Cerebellar cortex (tissue), 1 donor: ENCODE measurements at regions not wholly inside any gene's neighbourhood (a gene's known extent, or its start where the extent isn't known, plus 50 kb on each side); places are given as distances from the start of the nearest gene placed in this dataset.
"Not testable (repeated sequence)": the region's sequence is repeated elsewhere in the genome, so short reads cannot be mapped to it uniquely, and the experiment has no call there.

Source experiments
- DNase-seq: peaks from one replicate; pipeline ENCODE4 v3.0.0-alpha.2; 2015; ENCODE audit warnings: low spot score

DNA sequence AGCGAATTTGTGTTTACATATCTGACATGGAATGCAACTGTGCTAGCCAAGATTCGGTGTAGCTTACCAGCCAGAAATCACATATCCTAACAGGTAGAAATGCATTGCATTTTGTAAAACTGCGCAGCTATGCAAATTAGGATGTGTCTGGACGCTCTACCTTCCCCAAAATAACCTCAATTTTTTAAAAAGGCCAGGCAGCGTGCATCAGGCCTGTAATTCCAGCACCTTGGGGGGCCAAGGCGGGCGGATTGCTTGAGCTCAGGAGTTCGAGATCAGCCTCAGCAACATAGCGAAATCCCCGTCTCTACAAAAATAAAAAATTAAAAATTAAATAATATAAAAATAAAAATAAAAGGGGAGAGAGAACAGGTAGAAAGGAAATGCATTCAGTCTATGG is 305.0 kb downstream of the TYW1 start:
- DNase-seq: no peak

DNA sequence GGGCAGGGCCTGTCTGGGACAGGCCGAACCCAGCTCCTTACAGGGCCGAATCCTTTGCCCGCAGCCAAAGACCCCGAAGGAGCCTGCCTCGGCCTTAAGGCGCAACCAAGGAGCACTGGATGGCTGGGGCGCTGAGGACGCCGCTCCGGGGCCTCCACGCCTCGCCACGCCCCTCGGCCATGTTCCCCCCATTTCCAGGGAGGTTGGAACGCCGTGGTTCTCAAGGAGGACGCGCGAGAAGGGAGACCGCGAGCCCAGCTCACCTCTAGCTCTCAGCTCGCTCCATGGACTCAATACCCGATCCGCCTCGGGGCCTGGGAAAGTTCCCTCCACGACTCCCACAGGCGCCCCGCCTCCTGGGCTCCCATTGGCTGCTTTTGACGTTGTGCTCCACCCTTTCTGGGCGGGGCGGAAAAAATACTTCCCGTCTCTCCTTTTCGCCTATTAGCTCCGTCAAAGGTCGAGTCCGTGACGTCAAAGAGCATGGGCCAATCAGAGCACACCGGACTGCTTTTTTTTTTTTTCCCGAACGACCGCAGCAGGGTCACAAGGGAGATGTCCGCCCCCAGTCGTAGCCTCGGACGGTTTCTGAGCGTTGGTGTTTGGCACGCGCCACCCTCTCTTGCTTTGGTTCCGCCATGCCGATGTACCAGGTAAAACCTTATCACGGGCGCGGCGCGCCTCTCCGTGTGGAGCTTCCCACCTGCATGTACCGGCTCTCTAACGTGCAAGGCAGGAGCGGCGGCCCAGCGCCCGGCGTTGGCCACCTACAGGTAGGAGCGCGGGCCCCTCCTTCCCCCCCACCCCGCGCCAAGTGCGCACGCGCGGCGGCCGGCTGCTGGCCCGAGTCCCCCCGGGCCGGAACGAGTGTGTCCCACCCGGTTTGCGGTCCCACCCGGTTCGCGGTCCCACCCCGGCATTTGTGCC is 305.7 kb downstream of the TYW1 start:
- DNase-seq: peak; percentile 100

DNA sequence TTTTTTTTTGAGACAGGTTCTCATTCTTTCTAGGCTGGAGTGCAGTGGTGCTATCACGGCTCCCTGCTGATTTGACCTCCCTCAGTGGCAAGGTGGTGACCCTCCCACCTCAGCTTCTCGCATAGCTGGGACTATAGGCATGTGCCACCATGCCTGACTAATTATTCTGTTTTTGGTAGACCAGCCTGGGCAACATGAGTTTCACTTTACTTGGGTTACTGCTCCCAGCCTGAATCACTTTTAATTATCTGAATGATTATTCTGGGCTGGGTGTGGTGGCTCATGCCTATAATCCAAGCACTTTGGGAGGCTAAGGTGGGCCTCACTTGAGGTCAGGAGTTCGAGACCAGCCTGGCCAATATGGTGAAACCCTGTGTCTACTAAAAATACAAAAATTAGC is 308.2 kb downstream of the TYW1 start:
- not testable (repeated sequence) for DNase-seq

DNA sequence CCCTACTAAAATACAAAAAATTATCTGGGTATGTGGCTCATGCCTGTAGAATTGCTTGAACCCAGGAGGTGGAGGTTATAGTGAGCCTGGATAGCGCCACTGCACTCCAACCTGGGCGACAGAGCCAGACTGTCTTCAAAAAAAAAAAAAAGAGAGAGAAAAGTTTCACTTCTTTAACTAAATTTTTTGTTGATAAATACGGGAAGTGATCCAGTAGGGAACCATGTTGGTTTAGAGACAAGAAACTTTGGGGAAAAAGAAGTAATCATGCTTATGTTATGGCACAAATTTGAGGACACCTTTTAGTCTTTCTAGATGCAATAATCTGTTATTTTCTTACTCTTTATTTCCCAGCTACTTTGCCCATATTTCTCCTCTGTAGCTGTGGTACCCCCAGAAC is 309.7 kb downstream of the TYW1 start:
- no peak for DNase-seq

DNA sequence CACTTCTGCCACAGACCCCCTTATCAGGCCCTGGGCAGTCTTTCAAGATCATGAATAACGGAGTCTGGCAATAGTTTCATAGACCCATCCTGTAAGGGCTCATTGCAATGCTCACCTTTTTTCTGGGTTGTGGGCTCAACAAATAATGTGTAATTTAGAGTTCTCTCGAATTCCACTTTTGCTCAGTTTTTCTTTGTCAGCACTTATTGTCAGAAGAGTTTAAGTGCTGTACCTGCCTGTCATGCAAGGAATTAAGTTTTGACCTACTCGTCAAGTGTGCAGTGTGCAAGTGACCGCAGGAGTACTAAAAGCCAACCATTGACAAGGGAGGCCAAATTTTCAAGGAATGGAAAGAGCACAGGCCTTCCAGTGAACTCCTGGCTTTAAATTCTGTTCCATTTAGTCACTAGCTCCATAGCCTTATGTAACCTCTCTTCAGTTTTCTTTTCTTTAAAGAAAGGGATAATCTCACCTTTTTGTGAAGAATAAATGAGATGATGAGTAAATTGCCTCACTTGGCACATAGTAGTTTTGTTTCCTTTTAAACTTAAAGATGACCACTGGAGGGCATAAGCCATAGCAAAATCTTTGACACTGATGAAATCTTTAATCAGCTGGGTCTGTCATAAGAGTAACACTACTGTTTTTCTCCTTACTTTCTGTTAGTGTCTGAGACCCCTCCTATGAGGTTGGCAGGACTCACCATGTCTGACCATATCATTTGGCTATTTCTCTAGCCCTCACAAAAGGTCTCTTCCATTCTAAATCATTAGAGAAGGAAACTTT is 313.3 kb downstream of the TYW1 start:
- no peak for DNase-seq

DNA sequence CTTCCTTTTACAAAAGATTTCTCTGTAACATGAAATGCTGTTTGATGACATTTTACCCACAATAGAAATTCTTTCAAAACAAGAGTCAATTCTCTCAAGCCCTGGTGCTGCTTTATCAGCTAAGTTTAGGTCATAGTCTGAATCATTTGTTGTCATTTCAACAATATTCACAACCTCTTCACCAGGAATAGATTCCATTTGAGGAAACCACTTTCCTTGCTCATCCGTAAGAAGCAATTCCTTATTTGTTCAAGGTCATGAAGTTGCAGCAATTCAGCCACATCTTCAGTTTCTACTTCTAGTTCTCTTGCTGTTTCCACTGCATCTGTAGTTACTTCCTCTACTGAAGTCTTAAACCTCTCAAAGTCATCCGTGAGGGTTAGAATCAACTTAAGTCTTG is 315.3 kb downstream of the TYW1 start:
- no peak for DNase-seq

DNA sequence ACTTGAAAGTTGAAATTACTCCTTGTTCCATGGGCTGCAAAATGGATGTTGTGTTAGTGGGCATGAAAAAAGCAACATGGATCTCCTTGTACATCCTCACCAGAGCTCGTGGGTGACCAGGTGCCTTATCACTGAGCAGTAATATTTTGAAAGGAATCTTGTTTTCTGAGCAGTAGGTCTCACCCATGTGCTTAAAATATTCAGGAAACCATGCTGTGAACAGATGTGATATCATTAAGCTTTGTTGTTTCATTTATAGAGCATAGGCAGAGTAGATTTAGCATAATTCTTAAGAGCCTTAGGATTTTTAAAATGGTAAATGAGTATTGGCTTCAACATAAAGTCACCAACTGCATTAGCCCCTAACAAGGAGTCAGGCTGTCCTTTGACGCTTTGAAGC is 316.6 kb downstream of the TYW1 start:
- no peak for DNase-seq

DNA sequence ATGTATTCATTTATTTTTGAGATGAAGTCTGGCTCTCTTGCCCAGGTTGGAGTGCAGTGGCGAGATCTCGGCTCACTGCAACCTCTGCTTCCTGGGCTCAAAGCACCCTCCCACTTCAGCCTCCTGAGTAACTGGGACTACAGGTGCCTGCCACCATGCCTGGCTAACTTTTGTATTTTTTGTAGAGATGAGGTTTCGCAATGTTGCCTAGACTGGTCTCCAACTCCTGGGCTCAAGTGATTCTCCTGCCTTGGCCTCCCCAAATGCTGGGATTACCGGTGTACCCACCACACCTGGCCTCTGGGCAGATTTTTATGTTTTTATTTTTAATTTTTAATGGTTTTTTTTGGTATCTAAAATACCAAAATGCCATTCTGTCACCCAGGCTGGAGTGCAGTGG is 320.3 kb downstream of the TYW1 start:
- not testable (repeated sequence) for DNase-seq

DNA sequence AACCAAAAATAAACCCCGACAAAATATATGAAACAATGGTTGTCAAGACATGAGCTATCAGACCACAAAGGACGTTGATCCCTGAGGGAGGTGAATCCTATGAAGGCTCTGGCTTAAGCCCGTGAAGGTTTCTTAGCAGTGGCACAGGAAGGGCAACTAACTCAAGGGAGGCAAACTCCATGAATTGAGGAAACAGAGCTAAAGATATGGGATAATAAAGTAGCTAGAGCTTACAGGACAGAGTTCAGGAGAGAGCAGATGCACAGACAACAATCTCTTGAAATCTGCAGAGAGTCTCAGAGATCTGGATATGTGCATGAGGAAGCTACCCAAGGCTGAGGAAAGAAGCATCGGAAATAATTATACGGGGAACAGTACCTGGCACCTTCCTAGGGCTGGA is 331.6 kb downstream of the TYW1 start:
- not testable (repeated sequence) for DNase-seq

DNA sequence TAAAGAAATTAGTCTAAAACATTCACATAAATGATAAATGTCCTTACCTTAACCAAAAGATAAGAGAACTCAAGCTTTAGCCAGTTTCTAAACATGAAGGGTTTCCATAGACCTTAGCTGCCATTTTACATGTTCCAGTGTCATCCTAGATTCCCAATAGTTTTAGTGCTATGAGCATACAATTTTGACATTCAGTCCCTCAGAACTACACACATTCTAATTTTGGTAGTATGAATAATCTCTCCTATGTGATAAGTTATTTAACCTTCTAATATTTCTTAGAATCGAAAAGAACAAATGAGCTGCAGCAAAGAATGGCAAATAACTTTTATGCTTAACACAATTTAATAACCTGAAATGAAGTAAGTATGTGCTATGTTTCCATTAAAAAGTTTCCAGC is 338.5 kb downstream of the TYW1 start:
- not testable (repeated sequence) for DNase-seq

DNA sequence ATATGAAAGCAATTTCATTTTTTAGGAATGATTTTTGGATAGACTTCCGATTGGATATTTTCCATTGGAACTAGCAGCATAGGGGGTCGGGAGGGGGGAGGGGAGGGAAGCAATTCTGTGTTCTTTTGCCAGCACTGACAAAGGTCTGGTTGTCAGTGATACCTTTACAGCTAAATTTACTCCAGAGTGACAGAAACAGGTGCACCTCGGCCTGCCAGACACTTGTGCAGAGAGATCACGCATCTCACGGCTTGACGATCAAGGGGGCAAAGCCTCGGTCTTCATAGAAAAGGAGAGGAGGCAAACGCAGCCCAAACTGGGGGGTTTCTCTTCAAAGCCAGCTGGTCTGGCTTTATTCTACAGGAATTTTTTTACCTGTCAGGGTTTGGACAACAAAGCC is 339.0 kb downstream of the TYW1 start:
- not testable (repeated sequence) for DNase-seq

DNA sequence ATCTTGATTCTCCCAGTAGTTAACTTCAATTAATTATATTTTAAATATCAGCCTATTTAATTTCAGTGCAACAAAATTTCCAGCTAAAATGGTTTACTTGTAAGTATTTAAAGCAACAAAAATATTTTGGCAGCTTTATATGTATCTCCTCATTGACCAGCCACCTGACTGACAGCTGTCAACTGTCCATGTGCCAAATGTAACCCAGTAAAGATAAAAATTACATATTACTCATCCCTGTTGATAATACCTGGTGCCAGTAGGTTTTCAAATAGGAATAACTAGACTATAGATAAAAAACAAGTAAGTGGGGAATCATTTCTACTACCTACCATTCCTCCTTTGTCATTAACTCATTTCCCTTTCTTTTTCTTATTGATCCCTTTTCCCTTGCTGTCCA is 341.9 kb downstream of the TYW1 start:
- DNase-seq: not testable (repeated sequence)

DNA sequence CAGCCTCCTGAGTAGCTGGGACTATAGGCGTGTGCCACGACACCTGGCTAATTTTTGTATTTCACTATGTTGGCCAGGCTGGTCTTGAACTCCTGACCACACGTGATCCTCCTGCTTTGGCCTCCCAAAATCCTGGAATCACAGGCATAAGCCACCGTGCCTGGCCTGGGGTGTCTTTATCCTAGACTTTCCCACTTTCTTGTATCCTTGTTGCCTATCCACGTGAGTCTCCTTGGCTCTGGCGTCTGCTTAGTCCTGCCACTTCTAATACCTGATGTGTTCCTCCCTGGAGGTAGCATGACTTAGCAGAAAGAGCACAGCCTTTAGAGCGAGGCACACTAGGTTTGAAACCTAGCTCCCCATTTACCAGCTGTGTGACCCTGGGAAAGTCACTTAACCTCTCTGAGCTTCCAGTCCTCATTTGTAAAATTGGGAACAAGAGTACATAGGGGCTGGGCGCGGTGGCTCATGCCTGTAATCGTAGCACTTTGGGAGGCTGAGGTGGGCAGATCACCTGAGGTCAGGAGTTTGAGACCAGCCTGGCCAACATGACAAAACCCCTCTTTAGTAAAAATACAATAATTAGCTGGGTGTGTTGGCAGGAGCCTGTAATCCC is 344.6 kb downstream of the TYW1 start:
- no peak for DNase-seq

DNA sequence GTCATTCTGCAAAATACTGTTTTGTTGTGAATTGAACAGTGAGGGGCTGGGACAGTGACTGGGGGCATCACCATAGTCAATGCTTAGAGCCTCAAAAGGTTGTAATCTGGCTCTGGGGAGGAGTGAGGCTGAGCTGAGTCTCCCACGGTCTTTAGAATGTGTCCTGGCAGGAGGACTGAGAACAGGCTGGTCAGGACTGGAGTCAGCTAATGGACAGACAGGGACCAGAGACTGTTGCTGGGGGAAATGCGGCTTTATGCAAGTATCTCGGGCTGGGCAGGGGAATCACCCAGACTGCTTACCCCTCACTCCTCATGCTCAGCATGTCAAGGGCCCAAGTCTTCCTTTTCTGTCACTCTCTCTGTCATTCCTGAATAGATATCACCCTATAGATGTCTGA is 346.5 kb downstream of the TYW1 start:
- no peak for DNase-seq

DNA sequence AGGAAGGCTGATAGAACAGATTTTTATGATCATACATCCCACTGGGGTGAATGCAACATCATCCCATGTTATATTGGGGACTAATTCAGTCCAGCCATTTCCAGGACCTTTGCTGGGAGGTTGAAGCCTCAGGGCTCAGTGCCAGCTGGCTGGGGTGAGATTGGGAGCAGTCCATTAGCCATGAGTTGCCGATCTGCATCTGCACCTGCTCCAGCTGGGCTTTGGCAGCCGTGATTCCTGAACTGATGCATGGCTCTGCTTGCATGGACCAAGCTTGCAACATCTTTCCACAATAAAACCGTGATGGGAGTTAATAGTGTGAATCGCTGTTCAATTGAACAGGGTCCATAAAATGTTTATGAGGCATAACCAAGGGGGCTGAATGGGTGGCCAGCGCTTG is 346.9 kb downstream of the TYW1 start:
- DNase-seq: peak; percentile 13

DNA sequence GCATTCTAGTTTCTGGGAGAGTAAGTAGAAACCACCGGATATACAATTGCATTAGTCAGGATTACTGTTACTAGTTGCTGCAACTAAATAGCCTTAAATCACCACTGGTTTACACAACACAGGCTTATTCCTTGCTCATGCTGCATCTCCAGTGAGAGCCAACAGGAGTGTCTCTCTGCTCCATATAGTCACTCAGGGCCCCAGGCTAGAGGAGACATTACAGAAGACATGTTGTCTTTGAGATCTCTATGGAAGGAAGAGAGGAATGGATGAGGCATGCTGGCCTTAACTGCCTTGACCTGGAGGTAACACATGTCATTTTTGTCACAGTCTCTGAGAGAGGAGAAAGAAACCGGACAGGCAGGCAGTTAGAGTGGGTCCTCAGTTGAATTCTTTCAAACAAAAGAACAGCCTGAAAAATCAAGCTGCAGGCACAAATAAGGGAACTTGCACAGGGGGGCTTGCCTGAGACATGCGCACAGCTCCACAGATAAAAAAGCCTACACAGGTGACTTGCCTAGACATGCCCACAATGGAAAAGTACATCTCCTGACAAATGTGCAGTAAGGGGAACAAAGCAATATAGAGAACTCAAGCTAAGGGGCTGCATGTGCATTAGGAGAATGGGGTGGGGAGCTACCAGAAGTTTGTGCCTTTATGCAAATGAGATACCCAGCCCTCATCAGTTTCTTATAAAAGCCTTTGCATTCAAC is 348.0 kb downstream of the TYW1 start:
- DNase-seq: no peak

DNA sequence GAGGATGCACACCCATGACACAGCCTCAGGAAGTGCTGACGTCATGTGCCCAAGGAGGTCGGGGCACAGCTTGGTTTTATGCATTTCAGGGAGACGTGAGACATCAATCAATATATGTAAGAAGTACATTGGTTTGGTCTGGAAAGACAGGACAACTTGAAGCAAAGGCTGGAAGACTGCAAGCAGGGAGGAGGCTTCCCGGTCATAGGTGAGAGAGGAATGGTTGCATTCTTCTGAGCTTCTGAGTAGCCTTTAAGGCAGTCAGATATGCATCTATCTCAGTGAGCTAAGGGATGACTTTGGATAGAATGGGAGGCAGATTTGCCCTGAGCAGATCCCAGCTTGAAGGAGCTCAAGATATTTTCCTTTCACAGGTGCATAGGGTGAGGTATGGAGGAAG is 349.5 kb downstream of the TYW1 start:
- DNase-seq: no peak

DNA sequence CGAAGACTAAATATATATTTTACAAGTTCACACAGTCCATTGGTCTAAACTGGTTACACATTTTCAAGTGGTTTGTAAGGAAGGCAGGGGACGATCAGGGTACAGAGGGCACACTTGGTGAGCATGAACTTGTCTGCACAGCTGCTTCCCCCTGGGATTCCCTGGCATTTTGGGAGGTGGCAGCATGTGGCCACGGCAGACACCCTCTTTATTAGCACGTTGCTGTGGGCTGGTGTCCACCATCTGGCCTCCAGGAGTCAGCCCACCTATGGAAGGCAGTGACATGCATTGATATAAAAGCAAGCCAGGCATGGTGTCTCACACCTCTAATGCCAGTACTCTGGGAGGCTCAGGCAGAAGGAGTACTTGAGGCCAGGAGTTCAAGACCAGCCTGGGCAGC is 350.2 kb downstream of the TYW1 start:
- DNase-seq: no peak

DNA sequence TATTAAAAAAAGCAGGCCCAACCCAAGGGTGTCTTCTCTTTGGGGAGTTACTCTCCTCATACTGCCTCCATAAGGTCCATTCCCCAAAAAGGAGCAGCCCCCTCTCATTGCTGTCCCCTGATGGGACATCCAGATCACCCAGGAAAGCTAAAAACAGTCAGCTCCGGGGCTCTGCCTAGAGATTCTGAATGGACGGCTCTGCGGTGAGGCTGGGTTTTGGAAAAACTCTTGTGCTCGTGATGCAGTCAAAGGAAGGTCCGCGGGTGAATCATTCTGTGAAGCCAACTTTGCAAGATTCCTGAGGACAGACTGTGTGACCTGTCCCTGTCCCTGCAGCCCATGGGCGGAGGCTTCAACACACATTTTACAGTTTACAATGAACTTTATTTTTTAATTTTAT is 351.5 kb downstream of the TYW1 start:
- DNase-seq: no peak

DNA sequence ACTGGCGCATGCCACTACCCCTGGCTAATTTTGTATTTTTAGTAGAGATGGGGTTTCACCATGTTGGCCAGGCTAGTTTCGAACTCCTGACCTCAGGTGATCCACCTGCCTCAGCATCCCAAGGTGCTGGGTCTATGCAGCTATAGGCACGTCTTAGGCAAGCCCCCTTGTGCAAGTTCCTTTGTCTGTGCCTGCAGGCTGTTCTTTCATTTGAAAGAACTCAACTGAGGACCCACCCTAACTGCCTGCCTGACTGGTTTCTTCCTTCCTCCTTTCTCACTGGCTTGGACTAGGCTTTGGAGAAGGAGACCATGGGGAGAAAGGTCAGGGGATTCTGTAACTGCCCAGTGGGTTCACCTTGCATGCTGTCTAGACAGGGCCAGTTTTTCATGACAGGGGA is 361.0 kb downstream of the TYW1 start:
- not testable (repeated sequence) for DNase-seq

DNA sequence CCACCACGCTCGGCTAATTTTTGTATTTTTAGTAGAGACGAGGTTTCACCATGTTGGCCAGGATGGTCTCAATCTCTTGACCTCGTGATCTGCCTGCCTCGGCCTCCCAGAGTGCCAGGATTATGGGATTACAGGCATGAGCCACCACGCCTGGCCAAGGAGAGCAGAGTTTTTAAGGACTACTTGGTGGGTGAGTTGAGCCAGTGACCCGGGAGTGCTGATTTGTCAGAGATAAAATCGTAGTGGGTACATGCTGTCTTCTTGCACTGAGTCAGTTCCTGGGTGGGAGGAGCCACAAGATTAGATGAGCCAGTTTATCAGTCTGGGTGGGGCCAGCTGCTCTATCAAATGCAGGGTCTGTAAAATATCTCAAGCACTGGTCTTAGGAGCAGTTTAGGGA is 361.7 kb downstream of the TYW1 start:
- DNase-seq: not testable (repeated sequence)

DNA sequence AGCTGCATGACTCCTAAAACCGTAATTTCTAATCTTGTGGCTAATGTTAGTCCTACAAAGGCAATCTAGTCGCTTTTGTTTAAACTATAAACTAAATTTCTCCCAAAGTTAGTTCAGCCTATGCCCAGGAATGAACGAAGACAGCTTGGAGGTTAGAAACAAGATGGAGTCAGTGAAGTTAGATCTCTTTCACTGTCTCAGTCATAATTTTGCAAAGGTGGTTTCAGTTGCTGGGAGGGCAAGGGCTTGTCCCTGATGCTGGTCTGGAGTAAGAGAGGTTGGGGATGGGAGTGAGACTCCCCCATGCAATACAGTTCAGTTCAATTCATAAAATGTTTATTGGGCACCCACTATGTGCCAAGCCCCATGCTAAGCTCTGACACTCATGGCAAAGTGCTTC is 362.1 kb downstream of the TYW1 start:
- DNase-seq: not testable (repeated sequence)
